ENCODE measurements at regions not wholly inside any gene's neighbourhood (a gene's known extent, or its start where the extent isn't known, plus 50 kb on each side); places are given as distances from the start of the nearest gene placed in this dataset.

GRCh38 chr5:2560435-2560834, 191.0 kb downstream of the IRX2 start:
- TF ChIP-seq CTCF (IDR thresholded peaks at IDR 0.05; ENCODE audit: partially characterized antibody, unreplicated experiment): no peak
- Mint-ChIP-seq H3K4me3 (ENCODE audit: unreplicated experiment) (no peak overlapping the region), H3K36me3 (ENCODE audit: unreplicated experiment) (peaks cover 13% of the 10 kb centered on the region), H3K27ac (ENCODE audit: unreplicated experiment) (no peak overlapping the region), H3K27me3 (ENCODE audit: unreplicated experiment) (no peaks in the 10 kb centered on the region), H3K4me1 (ENCODE audit: low read depth, unreplicated experiment) (no peaks in the 10 kb centered on the region), H3K9me3 (ENCODE audit: unreplicated experiment) (peaks cover 2% of the 10 kb centered on the region)
- DNase-seq: no peak

GRCh38 chr5:2557435-2557834, 194.0 kb downstream of the IRX2 start:
- Mint-ChIP-seq H3K9me3 (ENCODE audit: unreplicated experiment) (peaks cover 5% of the 10 kb centered on the region), H3K27me3 (ENCODE audit: unreplicated experiment) (no peaks in the 10 kb centered on the region), H3K4me1 (ENCODE audit: low read depth, unreplicated experiment) (no peaks in the 10 kb centered on the region), H3K36me3 (ENCODE audit: unreplicated experiment) (peaks cover 23% of the 10 kb centered on the region), H3K4me3 (ENCODE audit: unreplicated experiment) (no peak overlapping the region), H3K27ac (ENCODE audit: unreplicated experiment) (no peak overlapping the region)
- DNase-seq: no peak
- no peak for TF ChIP-seq CTCF (IDR thresholded peaks at IDR 0.05; ENCODE audit: partially characterized antibody, unreplicated experiment)

GRCh38 chr5:2556375-2556966, 195.0 kb downstream of the IRX2 start:
- no peaks in the 10 kb centered on the region for H3K27me3 Mint-ChIP-seq (ENCODE audit: unreplicated experiment)
- no peak for TF ChIP-seq CTCF (IDR thresholded peaks at IDR 0.05; ENCODE audit: partially characterized antibody, unreplicated experiment)
- H3K4me3 Mint-ChIP-seq (ENCODE audit: unreplicated experiment): no peak overlapping the region
- no peak for DNase-seq
- H3K27ac Mint-ChIP-seq (ENCODE audit: unreplicated experiment): no peak overlapping the region
- peaks cover 23% of the 10 kb centered on the region for H3K36me3 Mint-ChIP-seq (ENCODE audit: unreplicated experiment)
- H3K4me1 Mint-ChIP-seq (ENCODE audit: low read depth, unreplicated experiment): no peaks in the 10 kb centered on the region
- H3K9me3 Mint-ChIP-seq (ENCODE audit: unreplicated experiment): peaks cover 5% of the 10 kb centered on the region

- H3K27ac Mint-ChIP-seq (ENCODE audit: unreplicated experiment): no peak overlapping the region
- no peak for DNase-seq
- no peak overlapping the region for H3K4me3 Mint-ChIP-seq (ENCODE audit: unreplicated experiment)
- no peak for TF ChIP-seq CTCF (IDR thresholded peaks at IDR 0.05; ENCODE audit: partially characterized antibody, unreplicated experiment)
- no peaks in the 10 kb centered on the region for H3K27me3 Mint-ChIP-seq (ENCODE audit: unreplicated experiment)
- no peaks in the 10 kb centered on the region for H3K4me1 Mint-ChIP-seq (ENCODE audit: low read depth, unreplicated experiment)
- H3K36me3 Mint-ChIP-seq (ENCODE audit: unreplicated experiment): peaks cover 23% of the 10 kb centered on the region
- H3K9me3 Mint-ChIP-seq (ENCODE audit: unreplicated experiment): peaks cover 9% of the 10 kb centered on the region
These were observed 197.9 kb downstream of the IRX2 start for GRCh38 chr5:2553611-2554010.

- Mint-ChIP-seq H3K4me1 (ENCODE audit: low read depth, unreplicated experiment) (no peaks in the 10 kb centered on the region), H3K9me3 (ENCODE audit: unreplicated experiment) (peaks cover 9% of the 10 kb centered on the region), H3K36me3 (ENCODE audit: unreplicated experiment) (peaks cover 18% of the 10 kb centered on the region), H3K27ac (ENCODE audit: unreplicated experiment) (no peak overlapping the region), H3K4me3 (ENCODE audit: unreplicated experiment) (no peak overlapping the region), H3K27me3 (ENCODE audit: unreplicated experiment) (peaks cover 2% of the 10 kb centered on the region)
- no peak for DNase-seq
- TF ChIP-seq CTCF (IDR thresholded peaks at IDR 0.05; ENCODE audit: partially characterized antibody, unreplicated experiment): no peak
These were observed 201.0 kb downstream of the IRX2 start for GRCh38 chr5:2550509-2550908.

Measured in glutamatergic neuron (in vitro differentiated cells).